Cardiac septum (tissue), 1 donor: ENCODE measurements at regions not wholly inside any gene's neighbourhood (a gene's known extent, or its start where the extent isn't known, plus 50 kb on each side); places are given as distances from the start of the nearest gene placed in this dataset.

Experiments used
- DNase-seq: peaks from one replicate; pipeline ENCODE4 v3.0.0-alpha.2; 2020; ENCODE audit warnings: low spot score
- intact Hi-C: fragments of 100-400 bp; cut with DNase I; formaldehyde crosslinking; loops from one replicate; pipeline ENCODE4 v1.14.0; 2022
- donor health status: DM: no; HTN: no; CAD: no.

DNA sequence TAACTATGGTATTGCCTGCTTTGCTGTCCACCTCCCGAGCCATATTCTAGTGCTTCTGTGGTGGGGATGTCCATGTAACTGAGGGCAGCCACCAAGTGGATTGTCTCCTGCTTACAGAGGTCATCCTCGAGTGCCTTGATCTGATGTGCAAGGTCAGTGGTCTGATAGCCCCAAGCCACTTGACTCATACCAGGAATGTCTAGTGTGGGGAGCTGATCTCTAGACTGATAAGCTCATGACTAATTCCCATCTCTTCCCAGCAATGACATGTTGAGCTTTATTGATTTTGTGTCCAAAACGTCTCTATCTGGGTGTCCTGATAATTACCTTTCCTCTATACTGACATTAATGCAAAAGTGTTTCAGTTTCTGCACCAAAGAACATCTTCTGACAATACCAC lies 168.4 kb upstream of the WDR1 start:
- no peak for DNase-seq
- intact Hi-C loops = no loop called here

DNA sequence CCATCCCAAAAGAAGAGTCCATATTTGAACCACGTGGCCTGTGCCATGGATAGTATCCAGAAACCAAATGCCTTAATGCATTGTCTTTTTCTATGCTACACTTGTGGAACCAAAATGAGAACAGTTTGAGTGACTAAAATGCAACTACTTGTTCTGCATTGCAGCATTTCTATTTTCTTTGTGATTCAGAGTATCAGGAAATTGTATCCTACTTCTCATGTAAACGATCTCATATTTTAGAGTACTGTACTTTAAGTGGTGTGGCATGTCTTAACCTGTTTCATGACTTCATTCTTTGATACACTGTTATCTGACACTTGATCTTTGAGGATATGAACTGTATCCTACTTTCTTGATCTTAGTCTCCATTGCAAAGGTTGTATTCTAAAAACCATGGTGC lies 167.2 kb upstream of the WDR1 start:
- DNase-seq = no peak
- intact Hi-C loops = no loop called here

DNA sequence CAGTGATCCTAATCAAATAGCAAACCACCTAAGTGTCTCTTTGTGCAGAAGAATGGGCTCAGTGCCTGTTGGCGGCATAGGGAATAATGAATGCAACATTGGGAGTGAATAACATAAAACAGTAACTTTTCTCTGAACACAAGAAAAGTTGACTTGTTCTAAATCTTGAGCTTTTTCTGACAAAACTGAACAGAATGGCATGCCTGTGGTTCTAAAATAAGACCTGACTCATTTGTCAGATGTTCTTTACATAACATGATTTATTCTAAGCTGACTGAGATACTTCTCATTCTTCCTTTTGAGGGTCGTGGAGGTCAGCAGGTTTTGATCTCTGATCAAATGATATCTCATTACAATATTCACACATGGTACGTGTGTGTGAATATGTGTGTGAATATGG lies 165.4 kb upstream of the WDR1 start:
- DNase-seq = no peak
- intact Hi-C loops = no loop called here

DNA sequence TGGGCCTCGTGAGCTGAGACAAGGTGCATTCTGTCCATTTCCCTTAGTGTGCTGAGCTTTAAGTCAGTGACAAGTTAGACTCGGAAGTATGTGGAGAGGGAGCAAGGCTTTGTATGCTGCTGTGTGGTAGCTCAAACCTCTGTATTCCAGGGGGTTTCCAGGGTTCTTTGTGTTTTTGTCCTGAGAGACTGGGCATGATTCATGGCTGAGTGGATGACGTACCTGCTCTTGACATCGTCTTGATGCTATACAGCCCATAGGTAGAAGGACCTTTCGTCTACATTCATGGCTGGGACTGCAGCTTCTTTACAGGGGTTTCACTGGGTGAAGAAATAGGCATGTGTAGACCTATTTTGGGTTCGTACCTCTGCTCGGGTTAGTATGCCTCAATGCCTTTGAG lies 162.7 kb upstream of the WDR1 start:
- intact Hi-C loops = no loop called here
- DNase-seq = no peak

DNA sequence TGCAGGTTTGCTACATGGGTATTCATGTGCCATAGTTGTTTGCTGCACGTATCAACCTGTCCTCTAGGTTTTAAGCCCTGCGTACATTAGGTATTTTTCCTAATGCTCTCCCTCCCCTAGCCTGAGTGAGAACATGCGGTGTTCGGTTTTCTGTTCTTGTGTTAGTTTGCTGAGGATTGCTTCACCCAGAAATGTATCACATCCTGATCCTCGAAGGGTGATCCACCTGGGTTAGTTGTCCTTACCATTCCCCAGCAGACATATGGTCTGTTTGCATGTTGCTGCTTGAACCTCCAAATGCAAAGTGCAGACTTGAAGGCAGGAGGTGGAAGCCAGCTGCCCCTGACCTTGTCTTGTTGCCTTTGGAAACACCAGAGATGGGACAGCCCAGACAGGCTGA lies 161.5 kb upstream of the WDR1 start:
- DNase-seq = no peak
- intact Hi-C loops = no loop called here

DNA sequence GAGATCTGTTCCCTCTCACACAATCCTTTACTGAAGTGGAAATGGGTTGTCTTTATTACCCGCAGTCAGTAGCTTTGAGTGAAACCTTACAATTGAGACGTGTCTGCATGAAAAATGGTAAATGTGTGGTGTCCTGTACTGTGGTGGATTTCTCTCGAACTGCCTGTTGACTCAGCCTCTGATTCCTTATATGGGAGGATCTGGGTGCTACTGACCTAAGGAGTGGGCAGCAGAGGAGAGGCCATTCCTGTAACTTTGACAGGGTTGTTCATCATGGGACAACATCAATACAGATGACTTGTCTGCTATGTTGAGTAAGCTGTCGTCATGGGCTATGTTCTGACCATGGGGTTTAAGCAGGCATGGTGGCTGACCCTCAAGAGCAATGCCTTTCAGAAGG lies 159.6 kb upstream of the WDR1 start:
- intact Hi-C loops = no loop called here
- DNase-seq = no peak

DNA sequence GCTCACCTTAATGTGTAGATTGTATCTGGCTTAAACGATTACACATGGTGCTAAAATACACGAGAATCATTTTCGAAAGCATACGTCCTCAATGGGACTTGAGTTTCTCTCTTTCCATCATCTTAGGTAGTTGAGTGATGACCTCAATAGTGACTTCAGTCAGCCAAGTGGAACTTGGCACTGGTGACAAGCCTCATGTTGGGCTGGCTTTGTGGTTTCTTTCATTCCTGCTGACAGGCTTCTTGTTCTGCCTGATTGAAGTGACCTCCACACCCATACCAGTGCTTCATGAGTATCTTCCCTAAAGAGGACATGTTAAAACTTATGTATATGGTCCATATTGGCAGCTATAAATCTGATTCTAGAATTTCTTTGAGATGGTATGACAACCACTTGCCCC lies 159.1 kb upstream of the WDR1 start:
- no peak for DNase-seq
- intact Hi-C loops = no loop called here

DNA sequence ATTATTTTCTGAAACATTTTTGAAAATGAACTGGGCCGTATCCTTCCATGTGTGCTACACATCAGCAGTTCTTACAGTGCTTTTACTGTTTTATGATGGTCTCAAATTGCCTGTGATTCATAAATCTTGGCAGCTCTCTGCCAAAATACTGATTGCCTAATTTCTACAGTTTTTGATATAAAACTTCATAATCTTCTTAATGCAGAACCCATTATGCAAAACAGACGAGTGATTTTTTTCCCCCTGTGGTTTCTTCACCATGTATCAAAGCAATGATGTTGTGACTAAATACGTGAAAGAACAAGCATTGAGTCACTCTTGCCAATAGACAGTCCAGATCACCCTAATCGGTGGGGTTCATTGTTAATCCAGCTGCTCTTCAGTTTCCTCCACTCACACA lies 156.4 kb upstream of the WDR1 start:
- intact Hi-C loops = no loop called here
- DNase-seq = no peak

DNA sequence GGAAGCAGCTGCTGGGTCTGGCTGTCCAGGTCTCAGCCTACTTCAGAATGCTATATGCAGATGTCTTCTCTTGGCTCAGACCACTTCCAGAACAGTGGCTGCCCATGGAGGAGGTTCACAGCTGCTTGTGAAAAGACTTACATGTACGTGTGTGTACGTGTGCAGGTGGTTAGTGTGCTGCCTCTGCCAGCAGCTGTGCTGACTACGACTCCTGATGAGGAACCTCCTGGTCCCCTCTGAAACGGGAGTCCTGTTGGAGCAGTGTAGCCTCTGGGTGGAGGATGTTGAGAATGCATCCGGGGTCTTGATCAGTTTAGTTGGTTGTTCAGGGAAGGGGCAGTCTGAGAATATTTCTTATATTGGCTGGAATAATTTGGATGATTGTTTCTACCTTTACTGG lies 155.9 kb upstream of the WDR1 start:
- intact Hi-C loops = no loop called here
- DNase-seq = no peak

DNA sequence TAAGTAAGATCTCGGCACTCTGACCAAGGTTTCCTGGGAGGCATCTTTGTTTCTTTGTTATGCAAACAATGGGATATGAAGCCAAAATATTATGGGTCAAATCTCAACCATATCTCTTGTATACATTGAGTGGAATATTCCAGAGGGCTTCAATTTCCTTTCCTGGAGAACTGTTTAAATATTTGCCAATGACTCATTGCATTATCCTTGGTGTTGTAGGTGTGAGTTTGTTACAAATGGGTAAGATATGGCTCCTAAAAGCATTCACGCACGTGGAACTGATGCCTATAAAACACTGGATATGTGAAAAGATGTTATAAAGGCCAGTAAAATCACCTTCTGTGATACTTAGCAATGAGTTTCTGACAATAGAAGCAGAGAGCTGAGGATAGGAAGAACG lies 150.5 kb upstream of the WDR1 start:
- intact Hi-C loops = no loop called here
- DNase-seq = no peak

DNA sequence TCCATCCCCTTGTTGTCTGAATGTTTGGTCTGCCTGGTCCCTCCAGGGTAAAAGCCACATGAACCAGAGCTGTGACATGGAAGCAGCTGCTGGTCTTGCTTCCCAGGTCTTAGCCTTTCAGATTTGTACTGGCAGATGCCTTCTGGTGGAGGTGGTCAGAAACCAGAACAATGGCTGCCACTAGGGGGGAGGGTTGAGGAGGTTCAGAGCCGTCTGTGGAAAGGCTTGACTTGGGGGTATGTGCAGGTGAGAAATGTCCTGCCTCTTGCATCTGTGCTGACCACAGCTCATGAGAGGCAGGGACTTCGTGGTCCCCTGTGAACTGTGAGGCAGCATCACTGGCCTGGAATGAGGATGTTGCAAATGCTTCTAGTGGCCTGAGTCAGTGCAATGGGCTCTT lies 144.2 kb upstream of the WDR1 start:
- intact Hi-C loops = no loop called here

DNA sequence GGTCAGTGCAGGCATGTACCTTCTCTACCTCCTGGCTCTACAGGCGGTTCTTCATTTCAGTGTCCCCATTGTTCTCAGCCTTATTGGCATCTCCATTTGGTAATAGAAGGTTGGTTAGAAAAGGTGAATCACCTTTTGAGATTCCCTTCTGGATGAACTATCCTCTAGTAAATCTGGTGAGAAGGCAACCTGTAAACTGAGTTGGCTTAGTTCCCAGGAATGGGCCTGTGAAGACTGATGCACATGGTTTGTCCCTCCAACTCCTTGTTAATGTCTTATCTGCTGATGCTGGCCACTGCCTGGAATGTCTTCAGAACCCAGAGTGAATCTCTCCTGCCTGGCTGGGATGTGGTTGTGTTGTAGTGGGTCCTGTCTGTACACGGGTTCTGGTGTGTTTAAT lies 143.4 kb upstream of the WDR1 start:
- intact Hi-C loops = no loop called here
- DNase-seq = no peak

More for the DNA sequence above, 144.2 kb upstream of the WDR1 start:
- no peak for DNase-seq

DNA sequence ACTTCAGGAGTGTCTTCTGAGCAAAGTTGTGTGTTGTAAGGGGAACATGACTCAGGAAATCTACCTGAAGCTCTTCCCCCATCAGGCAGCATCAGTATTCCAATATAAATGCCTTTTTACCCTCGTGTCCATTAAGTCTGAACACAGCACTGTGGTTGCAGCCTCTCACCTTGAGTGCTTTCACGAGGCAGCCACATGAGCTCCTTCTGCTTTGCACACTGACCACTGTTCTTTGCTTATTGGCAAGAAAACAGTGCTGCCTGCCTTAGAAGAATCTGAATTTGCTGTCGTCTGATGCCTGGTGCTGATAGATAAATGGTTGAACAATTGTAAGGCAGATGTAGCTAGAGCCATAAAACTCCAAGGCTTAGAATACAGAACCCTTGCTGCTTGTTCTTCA lies 139.6 kb upstream of the WDR1 start:
- DNase-seq = no peak
- intact Hi-C loops = no loop called here

DNA sequence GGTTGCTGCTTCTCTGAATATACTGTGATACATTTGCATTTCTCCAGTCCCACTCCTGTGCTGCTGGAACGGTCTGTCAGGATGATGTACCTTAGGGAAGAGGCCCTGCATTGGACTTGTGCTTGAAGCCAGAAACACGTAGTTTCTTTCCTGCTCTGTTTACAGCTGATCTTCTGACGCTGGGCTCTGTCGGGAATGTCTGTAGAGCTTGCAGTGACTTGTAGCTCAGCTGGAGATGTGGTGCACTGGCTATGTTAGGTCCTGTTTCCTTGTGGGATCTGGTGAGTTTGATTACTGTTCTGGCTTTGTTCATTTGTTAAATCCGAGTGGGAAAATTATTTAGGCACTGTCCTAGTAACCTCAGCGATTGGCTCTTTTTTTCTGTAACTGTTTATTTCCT lies 137.2 kb upstream of the WDR1 start:
- intact Hi-C loops = no loop called here

DNA sequence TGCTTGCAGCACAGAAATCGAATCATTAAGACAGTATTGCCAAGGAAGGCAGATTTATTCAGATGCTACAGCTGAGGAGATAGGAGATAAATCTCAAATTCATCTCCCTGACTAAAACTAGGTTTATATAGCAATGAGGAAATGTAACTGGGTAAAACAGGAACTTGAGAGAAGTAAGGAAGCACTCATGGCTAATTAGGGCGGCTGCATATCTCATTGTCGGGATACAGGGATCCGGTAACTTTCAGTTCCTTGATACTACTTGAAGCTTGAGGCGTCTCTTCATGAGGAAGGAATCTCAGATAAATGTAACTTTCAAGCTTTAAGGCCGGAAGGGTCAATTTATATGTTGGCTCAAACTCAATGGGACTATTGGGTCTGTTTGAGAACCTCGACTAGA lies 129.2 kb upstream of the WDR1 start:
- DNase-seq = no peak
- intact Hi-C loops = no loop called here

More for the DNA sequence above, 137.2 kb upstream of the WDR1 start:
- DNase-seq = no peak

DNA sequence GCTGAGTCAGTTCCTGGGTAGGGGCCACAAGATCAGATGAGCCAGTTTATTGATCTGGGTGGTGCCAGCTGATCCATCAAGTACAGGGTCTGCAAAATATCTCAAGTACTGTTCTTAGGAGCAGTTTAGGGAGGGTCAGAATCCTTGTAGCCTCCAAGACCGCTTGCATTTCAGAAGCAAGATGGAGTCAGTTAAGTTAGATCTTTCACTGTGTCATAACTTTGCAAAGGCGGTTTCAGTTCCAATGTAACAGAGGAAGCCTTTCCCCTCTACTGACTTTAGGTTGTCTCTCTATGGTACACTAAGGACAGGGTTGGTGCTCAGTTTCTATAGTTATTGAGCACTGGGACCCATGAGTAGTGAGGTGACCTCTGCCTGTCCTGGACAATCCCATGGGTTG lies 127.3 kb upstream of the WDR1 start:
- no peak for DNase-seq

DNA sequence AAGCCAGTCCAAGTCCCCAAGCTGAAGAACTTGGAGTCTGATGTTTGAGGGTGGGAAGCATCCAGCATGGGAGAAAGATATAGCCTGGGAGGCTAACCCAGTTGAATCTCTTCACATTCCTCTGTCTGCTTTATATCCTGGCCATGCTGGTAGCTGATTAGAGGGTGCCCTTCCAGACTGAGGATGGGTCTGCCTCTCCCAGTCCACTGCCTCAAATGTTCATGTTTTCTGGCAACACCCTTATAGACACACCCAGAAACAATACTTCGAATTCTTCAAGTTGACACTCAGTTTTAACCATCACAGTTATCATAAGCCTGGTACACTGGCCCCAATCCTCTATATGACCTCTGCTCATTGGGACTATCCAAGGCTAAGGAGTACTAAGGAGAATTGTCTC lies 124.1 kb upstream of the WDR1 start:
- intact Hi-C loops = no loop called here
- DNase-seq = no peak

More for the DNA sequence above, 127.3 kb upstream of the WDR1 start:
- intact Hi-C loops = no loop called here

DNA sequence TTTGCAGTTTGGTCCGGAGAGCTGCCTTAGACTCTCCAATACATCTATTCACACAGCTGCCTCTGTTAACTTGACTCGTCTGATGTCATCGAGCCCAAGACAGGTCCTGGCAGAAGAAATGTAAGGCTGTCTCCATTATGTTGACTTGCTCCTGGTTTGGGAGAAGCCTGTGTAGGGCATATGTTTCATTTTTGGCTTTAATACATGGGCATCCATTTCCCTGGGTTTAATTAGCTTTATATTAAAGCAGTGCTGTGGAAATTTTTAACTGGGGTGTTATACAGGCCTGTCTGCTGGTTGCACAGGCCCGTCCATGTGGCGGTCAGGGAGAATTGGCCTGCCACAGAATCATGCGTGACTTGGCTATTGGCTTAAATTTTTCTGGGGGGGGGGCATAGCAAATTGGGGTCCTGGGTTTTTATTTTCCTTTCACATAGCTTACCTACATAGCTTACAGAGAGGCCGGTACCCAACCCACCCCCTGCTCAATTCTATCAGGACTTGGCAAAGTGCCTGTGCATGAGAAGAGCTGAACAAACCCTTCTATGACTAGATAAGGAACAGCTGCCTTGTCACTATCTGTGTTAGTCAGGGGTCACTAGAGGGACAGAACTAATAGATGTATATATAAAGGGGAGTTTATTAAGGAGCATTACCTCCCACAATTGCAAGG lies 123.5 kb upstream of the WDR1 start:
- intact Hi-C loops = no loop called here

DNA sequence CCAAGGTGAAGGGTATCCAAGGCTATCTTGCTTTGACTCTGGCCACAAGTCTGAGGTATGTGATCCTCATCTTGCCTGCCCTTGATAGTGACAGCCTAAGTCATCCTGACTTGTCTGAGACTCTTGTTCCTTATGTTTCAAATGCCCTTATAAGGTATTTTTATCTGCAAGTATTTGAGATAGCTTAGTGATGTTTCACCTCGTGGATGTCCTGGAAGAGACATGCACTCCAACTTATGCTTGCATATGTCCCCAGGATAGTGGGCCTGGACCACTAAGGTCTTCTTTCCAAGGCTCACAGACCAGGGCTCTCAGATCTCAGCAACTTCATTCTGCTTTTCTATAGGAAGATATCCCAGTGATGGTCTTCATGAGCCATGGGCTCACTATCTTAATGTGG lies 120.5 kb upstream of the WDR1 start:
- intact Hi-C loops = no loop called here
- no peak for DNase-seq

More for the DNA sequence above, 123.5 kb upstream of the WDR1 start:
- DNase-seq = no peak

DNA sequence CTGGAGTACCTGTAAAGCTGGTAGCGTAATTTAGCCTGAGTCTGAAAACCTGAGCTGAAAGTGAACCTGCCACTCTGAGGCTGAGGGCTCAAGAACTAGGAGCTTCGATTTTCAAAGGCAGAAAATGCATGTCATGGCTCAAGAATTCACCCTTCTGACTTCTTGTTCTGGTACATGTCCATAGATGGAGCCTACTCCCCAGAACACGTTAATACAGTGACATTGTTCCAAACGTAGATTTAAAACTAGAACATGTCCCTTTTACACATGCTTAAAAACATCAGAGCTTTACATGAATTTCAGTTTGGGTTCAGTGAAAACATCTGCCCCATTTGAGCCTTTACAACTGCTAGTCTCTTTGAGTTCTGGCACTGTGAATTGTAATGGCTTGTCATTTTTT lies 115.5 kb upstream of the WDR1 start:
- intact Hi-C loops = no loop called here
- no peak for DNase-seq

DNA sequence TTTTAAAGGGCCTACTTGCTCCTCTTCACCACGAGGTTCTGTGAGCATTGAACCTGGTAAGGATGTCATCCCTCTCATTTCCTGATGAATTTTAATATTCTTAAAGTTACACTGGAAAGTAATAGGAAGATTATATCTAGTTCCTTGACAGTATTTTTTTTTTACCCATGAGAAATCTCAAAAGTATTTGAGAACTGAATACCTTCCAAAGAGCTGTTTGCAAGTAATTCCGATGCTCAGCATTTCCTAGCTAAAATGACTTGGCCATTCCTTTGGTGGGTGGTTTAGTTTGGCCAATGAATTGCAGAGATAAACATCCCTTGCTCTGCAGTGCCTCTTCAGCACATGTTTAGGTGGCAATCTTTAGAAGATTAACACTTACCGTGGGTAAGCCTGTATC lies 110.2 kb upstream of the WDR1 start:
- intact Hi-C loops = no loop called here
- no peak for DNase-seq

DNA sequence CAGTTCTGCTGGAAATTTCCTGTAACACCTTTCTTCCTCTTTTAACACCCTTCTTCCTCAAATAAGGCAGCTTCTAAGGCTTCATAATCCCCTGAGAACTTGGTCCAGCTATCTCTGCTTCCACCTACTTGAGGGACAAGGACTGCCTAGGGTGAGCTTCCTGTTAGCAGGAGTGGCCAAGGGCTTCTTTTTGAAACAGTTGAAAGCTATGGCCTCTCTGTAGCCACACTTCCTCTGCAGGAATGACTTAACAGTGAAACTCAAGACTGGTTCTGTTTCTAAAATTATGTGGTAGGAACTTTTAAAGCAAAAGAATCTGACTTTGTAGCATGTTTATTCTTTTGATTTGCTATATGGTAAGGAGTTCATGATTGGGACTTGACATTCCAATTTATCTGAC lies 108.5 kb upstream of the WDR1 start:
- intact Hi-C loops = no loop called here
- no peak for DNase-seq
